K562 (cell line): ENCODE measurements at regions not wholly inside any gene's neighbourhood (a gene's known extent, or its start where the extent isn't known, plus 50 kb on each side); places are given as distances from the start of the nearest gene placed in this dataset.

Experiments
- ATAC-seq: fragments of 200-7000 bp; cut with Tn5 transposase; 3 replicates; pipeline ENCODE4 v1.9.1; 2020; ENCODE audit warnings: moderate library complexity
- BruUV-seq: library from RNA; stranded (reverse); fragments of 400-500 nt; replicated peaks from 2 replicates; lab custom pipeline; 2021; lab: Mats Ljungman, UMichigan
- CTCF ChIA-PET: fragments of 300-600 bp; formaldehyde crosslinking; extraction: SDS; loops from one replicate; lab custom pipeline; 2021; ENCODE audit warnings: low intra/inter-chr PET ratio; lab: Yijun Ruan, JAX
- POLR2A ChIA-PET: fragments of 300-600, 350-650 bp; sonication (Branson Sonifier 250); formaldehyde crosslinking; extraction: SDS; loops from one replicate; lab custom pipeline; 2021; ENCODE audit warnings: antibody characterized with exemption, inconsistent platforms; lab: Yijun Ruan, JAX
- DNase-seq, 4 experiments: peaks; one replicate each; pipeline versions ENCODE4 v3.0.0 to v3.0.0-alpha.2; 2011 to 2018; ENCODE audit warnings: low spot score in 3 of 4, mixed read lengths in 3 of 4; ENCODE audit errors: extremely low read depth in 1 of 4
- FAIRE-seq: peaks from 2 replicates; lab custom pipeline; 2011; peaks lifted over from hg19 to GRCh38; lab: Jason Lieb, UNC
- H2AFZ ChIP-seq: 2 replicates; pipeline ENCODE4 v1.6.0; 2011; ENCODE audit warnings: low read depth, low read length, control low read depth, inconsistent platforms
- H3K27ac ChIP-seq: fragments of 200-600 bp; 3 replicates; pipeline ENCODE4 v1.8.0; 2011; ENCODE audit warnings: low read depth, mild to moderate bottlenecking, control low read depth, inconsistent platforms, low read length, moderate library complexity, mixed read lengths; ENCODE audit errors: extremely low read depth
- H3K27me3 ChIP-seq, 2 experiments: fragments of 300-600 bp in 1 of 2; 2 replicates in 1 of 2; 3 replicates in 1 of 2; pipeline versions ENCODE4 v1.6.0 to v1.8.0; 2011; ENCODE audit warnings: inconsistent platforms in 2 of 2, low read length in 2 of 2, mild to moderate bottlenecking in 1 of 2, mixed read lengths in 1 of 2, moderate library complexity in 1 of 2; ENCODE audit not compliant: control insufficient read depth in 2 of 2, insufficient read depth in 2 of 2
- H3K36me3 ChIP-seq: fragments of 300-600 bp; 3 replicates; pipeline ENCODE4 v1.8.0; 2011; ENCODE audit warnings: mild to moderate bottlenecking, low read length, inconsistent platforms; ENCODE audit not compliant: control insufficient read depth, insufficient read depth
- H3K4me1 ChIP-seq, 2 experiments: fragments of 200-600 bp in 1 of 2; replicated peaks in 1 of 2; 2 replicates in 1 of 2; 3 replicates in 1 of 2; pipeline versions ENCODE4 v1.5.1 to v1.8.0; 2011; ENCODE audit warnings: inconsistent platforms in 2 of 2, low read length in 2 of 2, mild to moderate bottlenecking in 1 of 2, mixed read lengths in 1 of 2, moderate library complexity in 1 of 2; ENCODE audit not compliant: control insufficient read depth in 2 of 2, insufficient read depth in 2 of 2
- H3K4me2 ChIP-seq: 2 replicates; pipeline ENCODE4 v1.6.1; 2011; ENCODE audit warnings: low read length, control low read depth, inconsistent platforms, mixed read lengths; ENCODE audit not compliant: insufficient read depth
- H3K4me3 ChIP-seq: fragments of 200-600 bp; sonication (generic), shearing (Covaris generic); 2 replicates; pipeline ENCODE4 v1.5.1; 2016; ENCODE audit warnings: control low read depth, inconsistent platforms
- H3K79me2 ChIP-seq: fragments of 200-600 bp; 3 replicates; pipeline ENCODE4 v1.8.0; 2011; ENCODE audit warnings: low read length, inconsistent platforms; ENCODE audit not compliant: control insufficient read depth, insufficient read depth
- H3K9ac ChIP-seq, 2 experiments: 2 replicates each; pipeline versions ENCODE4 v1.6.0 to v1.6.1; 2011; ENCODE audit warnings: low read depth in 2 of 2, low read length in 2 of 2, control low read depth in 1 of 2, inconsistent platforms in 1 of 2, mild to moderate bottlenecking in 1 of 2, mixed read lengths in 1 of 2; ENCODE audit not compliant: insufficient read depth in 1 of 2
- H3K9me1 ChIP-seq: one replicate; pipeline ENCODE4 v1.6.0; 2011; ENCODE audit warnings: inconsistent platforms, mild to moderate bottlenecking, low read length, moderate library complexity; ENCODE audit not compliant: control insufficient read depth, insufficient read depth
- H3K9me3 ChIP-seq: replicated peaks from 2 replicates; pipeline ENCODE4 v1.5.1; 2011; ENCODE audit warnings: low read depth, low read length, inconsistent platforms; ENCODE audit not compliant: control insufficient read depth, insufficient read depth
- H4K20me1 ChIP-seq: replicated peaks from 2 replicates; pipeline ENCODE4 v1.6.1; 2011; ENCODE audit warnings: low read length, inconsistent platforms, mixed read lengths; ENCODE audit not compliant: control insufficient read depth, insufficient read depth
- CEBPZ ChIP-seq: fragments of 150-350 bp; IDR thresholded peaks from 2 replicates; pipeline ENCODE4 v1.6.1; 2014; ENCODE audit warnings: low read depth, mild to moderate bottlenecking, low read length, borderline replicate concordance
- CREM ChIP-seq: IDR thresholded peaks from 2 replicates; pipeline ENCODE4 v1.6.1; 2014; ENCODE audit warnings: antibody characterized with exemption, low read depth
- ETS2 ChIP-seq: IDR thresholded peaks from 2 replicates; pipeline ENCODE4 v1.6.1; 2016; ENCODE audit warnings: borderline replicate concordance, missing genetic modification characterization, mild to moderate bottlenecking, moderate library complexity, missing compliant biosample characterization; ENCODE audit not compliant: poor library complexity, severe bottlenecking
- FIP1L1 ChIP-seq: fragments of 200-400 bp; formaldehyde crosslinking; IDR thresholded peaks from 2 replicates; pipeline ENCODE4 v1.6.1; 2018; ENCODE audit warnings: mild to moderate bottlenecking, low read depth, low read length; ENCODE audit not compliant: poor library complexity, severe bottlenecking
- FOXA3 ChIP-seq, 2 experiments: fragments of 450-650 bp in 1 of 2; sonication (generic) in 1 of 2; formaldehyde crosslinking; IDR thresholded peaks in 1 of 2; conservative IDR thresholded peaks in 1 of 2; 2 replicates each; pipeline versions ENCODE4 v1.4.0 to v1.8.0; 2020 to 2022; ENCODE audit warnings: mild to moderate bottlenecking in 2 of 2, missing genetic modification reagents in 1 of 2
- GTF2F1 ChIP-seq: IDR thresholded peaks from 2 replicates; pipeline ENCODE4 v1.6.1; 2011; ENCODE audit warnings: low read depth, low read length, improper control_type of control experiment
- HIVEP1 ChIP-seq: fragments of 250-450 bp; sonication (Bioruptor Pico); IDR thresholded peaks from 2 replicates; pipeline ENCODE4 v1.4.0; 2020; ENCODE audit warnings: mild to moderate bottlenecking
- PHB2 ChIP-seq: fragments of 450-650 bp; IDR thresholded peaks from 2 replicates; pipeline ENCODE4 v1.6.1; 2017; ENCODE audit warnings: low read depth
- POLR2AphosphoS2 ChIP-seq: IDR thresholded peaks from 2 replicates; pipeline ENCODE4 v1.6.1; 2012; ENCODE audit warnings: low read length, improper control_type of control experiment
- POLR2H ChIP-seq: IDR thresholded peaks from 2 replicates; pipeline ENCODE4 v1.6.1; 2016; ENCODE audit warnings: missing genetic modification characterization, low read depth, mild to moderate bottlenecking, control low read depth, missing compliant biosample characterization, moderate library complexity
- POLR3G ChIP-seq: IDR thresholded peaks from 2 replicates; pipeline ENCODE4 v1.6.1; 2011; ENCODE audit not compliant: insufficient read length, insufficient replicate concordance; ENCODE audit errors: extremely low read depth
- TRIM24 ChIP-seq, 2 experiments: fragments of 450-650 bp; IDR thresholded peaks; 2 replicates each; pipeline ENCODE4 v1.6.1; 2016
- ZNF217 ChIP-seq: sonication (generic); formaldehyde crosslinking; IDR thresholded peaks from 2 replicates; pipeline ENCODE4 v1.8.0; 2022; ENCODE audit warnings: mild to moderate bottlenecking, missing genetic modification reagents
- ZNF239 ChIP-seq: fragments of 250-450 bp; sonication (Bioruptor Pico); IDR thresholded peaks from 2 replicates; pipeline ENCODE4 v1.4.0; 2020; ENCODE audit warnings: mild to moderate bottlenecking
- WGBS: fragments of 100-300 bp; shearing (Covaris generic); methylation state at CpG from one replicate; pipeline ENCODE4 v1.1.6; 2016; ENCODE audit warnings: low coverage, mixed read lengths; ENCODE audit not compliant: insufficient coverage; ENCODE audit errors: missing lambda C conversion rate; 5-methylcytosine and 5-hydroxymethylcytosine counted together
- in situ Hi-C: fragments of 300-500 bp; cut with MboI; formaldehyde crosslinking; loops from 4 replicates; pipeline ENCODE4 v1.15.0; 2018; ENCODE audit warnings: inconsistent platforms, mixed read lengths
- intact Hi-C: fragments of 100-400 bp; cut with micrococcal nuclease; formaldehyde crosslinking; loops from 2 replicates; pipeline ENCODE4 v1.14.2; 2022
- TF ChIP-seq, protein P1 (sequence below): fragments of 450-650 bp; formaldehyde crosslinking; IDR thresholded peaks from 2 replicates; pipeline ENCODE4 v1.4.0; 2020; ENCODE audit warnings: mild to moderate bottlenecking, moderate library complexity
- TF ChIP-seq, protein P2 (sequence below): sonication (generic); formaldehyde crosslinking; IDR thresholded peaks from 2 replicates; pipeline ENCODE4 v1.8.0; 2022; ENCODE audit warnings: mild to moderate bottlenecking, missing genetic modification reagents, borderline replicate concordance

- 60% methylated on average over 2 of the region's 2 CpGs for WGBS
- TF ChIP-seq POLR2AphosphoS2 = no peak
- no peak for TF ChIP-seq ZNF239 (CRISPR knock-in tag)
- no peak for TF ChIP-seq CEBPZ
- TF ChIP-seq, protein P1, sequence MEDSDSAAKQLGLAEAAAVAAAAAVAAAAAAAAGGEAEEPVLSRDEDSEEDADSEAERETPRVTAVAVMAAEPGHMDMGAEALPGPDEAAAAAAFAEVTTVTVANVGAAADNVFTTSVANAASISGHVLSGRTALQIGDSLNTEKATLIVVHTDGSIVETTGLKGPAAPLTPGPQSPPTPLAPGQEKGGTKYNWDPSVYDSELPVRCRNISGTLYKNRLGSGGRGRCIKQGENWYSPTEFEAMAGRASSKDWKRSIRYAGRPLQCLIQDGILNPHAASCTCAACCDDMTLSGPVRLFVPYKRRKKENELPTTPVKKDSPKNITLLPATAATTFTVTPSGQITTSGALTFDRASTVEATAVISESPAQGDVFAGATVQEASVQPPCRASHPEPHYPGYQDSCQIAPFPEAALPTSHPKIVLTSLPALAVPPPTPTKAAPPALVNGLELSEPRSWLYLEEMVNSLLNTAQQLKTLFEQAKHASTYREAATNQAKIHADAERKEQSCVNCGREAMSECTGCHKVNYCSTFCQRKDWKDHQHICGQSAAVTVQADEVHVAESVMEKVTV (CRISPR knock-in tag) = no peak
- no peak for TF ChIP-seq CREM
- no peak for TF ChIP-seq TRIM24 (IDR thresholded peaks at IDR 0.05)
- TF ChIP-seq POLR3G = no peak
- TF ChIP-seq POLR2H (tag) = no peak
- TF ChIP-seq PHB2 = no peak
- TF ChIP-seq ETS2 = no peak
- TF ChIP-seq, protein P2, sequence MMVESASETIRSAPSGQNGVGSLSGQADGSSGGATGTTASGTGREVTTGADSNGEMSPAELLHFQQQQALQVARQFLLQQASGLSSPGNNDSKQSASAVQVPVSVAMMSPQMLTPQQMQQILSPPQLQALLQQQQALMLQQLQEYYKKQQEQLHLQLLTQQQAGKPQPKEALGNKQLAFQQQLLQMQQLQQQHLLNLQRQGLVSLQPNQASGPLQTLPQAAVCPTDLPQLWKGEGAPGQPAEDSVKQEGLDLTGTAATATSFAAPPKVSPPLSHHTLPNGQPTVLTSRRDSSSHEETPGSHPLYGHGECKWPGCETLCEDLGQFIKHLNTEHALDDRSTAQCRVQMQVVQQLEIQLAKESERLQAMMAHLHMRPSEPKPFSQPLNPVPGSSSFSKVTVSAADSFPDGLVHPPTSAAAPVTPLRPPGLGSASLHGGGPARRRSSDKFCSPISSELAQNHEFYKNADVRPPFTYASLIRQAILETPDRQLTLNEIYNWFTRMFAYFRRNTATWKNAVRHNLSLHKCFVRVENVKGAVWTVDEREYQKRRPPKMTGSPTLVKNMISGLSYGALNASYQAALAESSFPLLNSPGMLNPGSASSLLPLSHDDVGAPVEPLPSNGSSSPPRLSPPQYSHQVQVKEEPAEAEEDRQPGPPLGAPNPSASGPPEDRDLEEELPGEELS (CRISPR knock-in tag) = no peak
- no peak for TF ChIP-seq ZNF217 (CRISPR knock-in tag)
- no peak for TF ChIP-seq HIVEP1 (CRISPR knock-in tag)
- no peak for TF ChIP-seq FIP1L1
- TF ChIP-seq GTF2F1 = no peak
- TF ChIP-seq FOXA3 (CRISPR knock-in tag; conservative IDR thresholded peaks at IDR 0.05 in 1 of 2, IDR thresholded peaks at IDR 0.05 in 1 of 2) = no peak
Measured at GRCh38 chr16:16830973-16831372, 452.0 kb downstream of the NPIPA7 start.

More at GRCh38 chr16:16830973-16831372, 452.0 kb downstream of the NPIPA7 start:
- Histone ChIP-seq H3K9me1 (no peaks in the 10 kb centered on the region), H3K4me1 (peaks cover 4 to 17% of the 10 kb centered on the region in 2 experiments; a peak in 4 of 5 replicates), H3K4me2 (no peak overlapping the region), H3K27me3 (no peaks in the 10 kb centered on the region), H3K79me2 (no peaks in the 10 kb centered on the region), H4K20me1 (no peaks in the 10 kb centered on the region), H2AFZ (no peak overlapping the region), H3K9ac (no peak overlapping the region), H3K27ac (no peak overlapping the region), H3K4me3 (no peak overlapping the region), H3K36me3 (no peaks in the 10 kb centered on the region), H3K9me3 (no peaks in the 10 kb centered on the region)
- FAIRE-seq = no peak
- ATAC-seq = no peak
- POLR2A ChIA-PET = no interaction called here
- intact Hi-C loops = no loop called here
- CTCF ChIA-PET = no interaction called here
- no TSS peak for BruUV-seq
- no peak for DNase-seq
- in situ Hi-C loops = no loop called here
